Hepatocyte (in vitro differentiated cells): ENCODE measurements at regions not wholly inside any gene's neighbourhood (a gene's known extent, or its start where the extent isn't known, plus 50 kb on each side); places are given as distances from the start of the nearest gene placed in this dataset.

Source experiments
- DNase-seq: peaks from one replicate; pipeline ENCODE4 v3.0.0-alpha.2; 2016; ENCODE audit warnings: low spot score
- H2AFZ ChIP-seq: fragments of 200-600 bp; sonication (generic); 2 replicates; pipeline ENCODE4 v1.6.0; 2016; ENCODE audit warnings: antibody characterized with exemption, mild to moderate bottlenecking
- H3K27ac ChIP-seq: fragments of 200-600 bp; sonication (generic); 2 replicates; pipeline ENCODE4 v1.5.1; 2016; ENCODE audit warnings: mild to moderate bottlenecking
- H3K27me3 ChIP-seq: fragments of 200-600 bp; sonication (generic); 2 replicates; pipeline ENCODE4 v1.6.1; 2016
- H3K36me3 ChIP-seq: fragments of 200-600 bp; sonication (generic); replicated peaks from 2 replicates; pipeline ENCODE4 v1.5.1; 2016; ENCODE audit warnings: low read depth; ENCODE audit not compliant: insufficient read depth
- H3K4me1 ChIP-seq: fragments of 200-600 bp; sonication (generic); 2 replicates; pipeline ENCODE4 v1.5.1; 2016; ENCODE audit warnings: mild to moderate bottlenecking, moderate library complexity; ENCODE audit not compliant: insufficient read depth
- H3K4me2 ChIP-seq: fragments of 200-600 bp; sonication (generic); 2 replicates; pipeline ENCODE4 v1.6.0; 2016
- H3K4me3 ChIP-seq: fragments of 200-600 bp; sonication (generic); 2 replicates; pipeline ENCODE4 v1.5.1; 2016; ENCODE audit warnings: mild to moderate bottlenecking
- H3K79me2 ChIP-seq: fragments of 200-600 bp; sonication (generic); 2 replicates; pipeline ENCODE4 v1.6.0; 2017; ENCODE audit warnings: mild to moderate bottlenecking
- H3K9me2 ChIP-seq: fragments of 200-600 bp; sonication (generic); replicated peaks from 2 replicates; pipeline ENCODE4 v1.6.0; 2017; ENCODE audit warnings: mild to moderate bottlenecking; ENCODE audit not compliant: insufficient read depth
- H3K9me3 ChIP-seq: fragments of 200-600 bp; sonication (generic); 2 replicates; pipeline ENCODE4 v1.5.1; 2016; ENCODE audit warnings: low read depth, mild to moderate bottlenecking
- H4K20me1 ChIP-seq: fragments of 200-600 bp; sonication (generic); 2 replicates; pipeline ENCODE4 v1.6.0; 2016; ENCODE audit warnings: mild to moderate bottlenecking; ENCODE audit not compliant: insufficient read depth, poor library complexity, severe bottlenecking
- EZH2 ChIP-seq: fragments of 200-600 bp; sonication (generic); IDR thresholded peaks from 2 replicates; pipeline ENCODE4 v1.6.1; 2016; ENCODE audit warnings: antibody characterized with exemption, mild to moderate bottlenecking, borderline replicate concordance
- EZH2phosphoT487 ChIP-seq: fragments of 200-600 bp; sonication (generic); IDR thresholded peaks from one replicate; pipeline ENCODE4 v1.6.1; 2018; ENCODE audit warnings: antibody characterized with exemption, mild to moderate bottlenecking, low read depth, moderate library complexity; ENCODE audit not compliant: unreplicated experiment, severe bottlenecking
- WGBS: methylation state at CpG from one replicate; pipeline ENCODE4 v1.1.6; 2016; ENCODE audit warnings: low lambda C conversion rate; ENCODE audit errors: missing lambda C conversion rate; 5-methylcytosine and 5-hydroxymethylcytosine counted together
- TF ChIP-seq, protein P1 (sequence below): fragments of 200-600 bp; sonication (generic); IDR thresholded peaks from 2 replicates; pipeline ENCODE4 v1.5.1; 2016; ENCODE audit warnings: antibody characterized with exemption, mild to moderate bottlenecking; ENCODE audit not compliant: poor library complexity

DNA sequence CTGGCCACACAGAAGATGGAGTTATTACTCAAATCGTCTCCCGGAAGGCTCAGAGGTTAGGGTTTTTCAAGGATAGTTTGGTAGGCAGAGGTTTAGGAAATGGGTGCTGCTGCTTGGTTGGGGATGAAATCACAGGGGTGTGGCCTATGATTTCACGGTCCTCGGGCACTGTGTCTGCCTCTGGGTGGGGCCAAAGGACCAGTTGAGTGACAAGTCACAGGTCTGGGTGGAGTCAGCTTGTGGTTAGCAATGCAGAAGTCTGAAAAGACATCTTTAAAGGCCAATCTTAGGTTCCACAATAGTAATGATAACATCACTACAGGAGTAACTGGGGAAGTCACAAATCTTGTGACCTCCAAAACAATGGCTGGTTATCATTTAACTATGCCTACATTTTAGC, 387.8 kb downstream of the ZNF521 start:
- Histone ChIP-seq H3K4me2 (no peak overlapping the region), H3K9me2 (no peaks in the 10 kb centered on the region), H3K4me3 (no peak overlapping the region), H3K9me3 (no peaks in the 10 kb centered on the region), H3K79me2 (no peaks in the 10 kb centered on the region), H3K27me3 (no peaks in the 10 kb centered on the region), H3K27ac (no peak overlapping the region), H3K4me1 (no peaks in the 10 kb centered on the region), H2AFZ (no peak overlapping the region), H3K36me3 (no peaks in the 10 kb centered on the region), H4K20me1 (no peaks in the 10 kb centered on the region)
- TF ChIP-seq EZH2phosphoT487 (no peak), EZH2 (no peak)
- TF ChIP-seq, protein P1, sequence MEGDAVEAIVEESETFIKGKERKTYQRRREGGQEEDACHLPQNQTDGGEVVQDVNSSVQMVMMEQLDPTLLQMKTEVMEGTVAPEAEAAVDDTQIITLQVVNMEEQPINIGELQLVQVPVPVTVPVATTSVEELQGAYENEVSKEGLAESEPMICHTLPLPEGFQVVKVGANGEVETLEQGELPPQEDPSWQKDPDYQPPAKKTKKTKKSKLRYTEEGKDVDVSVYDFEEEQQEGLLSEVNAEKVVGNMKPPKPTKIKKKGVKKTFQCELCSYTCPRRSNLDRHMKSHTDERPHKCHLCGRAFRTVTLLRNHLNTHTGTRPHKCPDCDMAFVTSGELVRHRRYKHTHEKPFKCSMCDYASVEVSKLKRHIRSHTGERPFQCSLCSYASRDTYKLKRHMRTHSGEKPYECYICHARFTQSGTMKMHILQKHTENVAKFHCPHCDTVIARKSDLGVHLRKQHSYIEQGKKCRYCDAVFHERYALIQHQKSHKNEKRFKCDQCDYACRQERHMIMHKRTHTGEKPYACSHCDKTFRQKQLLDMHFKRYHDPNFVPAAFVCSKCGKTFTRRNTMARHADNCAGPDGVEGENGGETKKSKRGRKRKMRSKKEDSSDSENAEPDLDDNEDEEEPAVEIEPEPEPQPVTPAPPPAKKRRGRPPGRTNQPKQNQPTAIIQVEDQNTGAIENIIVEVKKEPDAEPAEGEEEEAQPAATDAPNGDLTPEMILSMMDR, result no peak
- WGBS, result 62% methylated on average over 4 of the region's 4 CpGs
- no peak for DNase-seq

DNA sequence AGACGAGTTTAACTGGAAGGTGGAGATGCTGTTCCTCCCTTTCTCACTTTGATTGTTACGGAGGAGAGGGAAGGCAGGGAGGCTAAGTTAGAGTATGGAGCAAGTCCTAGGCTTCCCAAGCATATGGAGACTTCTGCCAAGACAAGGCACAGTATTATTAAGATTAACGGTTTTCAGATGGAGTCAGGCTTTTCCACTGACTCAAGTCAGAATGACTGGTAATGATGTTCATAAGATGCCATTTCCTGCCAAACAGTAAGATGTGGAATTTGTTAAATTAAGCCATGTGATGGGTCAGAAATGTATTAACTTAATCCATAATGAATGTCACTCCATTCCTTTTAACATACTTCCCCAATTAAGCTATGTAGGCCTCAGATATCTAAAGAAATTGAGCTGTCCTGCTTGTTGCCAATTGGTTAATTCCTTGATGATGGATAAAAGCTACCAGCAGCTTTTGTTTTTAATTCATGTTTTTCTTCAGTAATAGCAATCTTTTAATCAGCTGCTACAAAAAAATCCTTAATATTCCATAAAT, 383.7 kb downstream of the ZNF521 start:
- Histone ChIP-seq H4K20me1 (no peaks in the 10 kb centered on the region), H3K36me3 (no peaks in the 10 kb centered on the region), H2AFZ (no peak overlapping the region), H3K27me3 (no peaks in the 10 kb centered on the region), H3K9me3 (no peaks in the 10 kb centered on the region), H3K4me2 (no peak overlapping the region), H3K27ac (no peak overlapping the region), H3K4me3 (no peak overlapping the region), H3K79me2 (no peaks in the 10 kb centered on the region), H3K4me1 (no peaks in the 10 kb centered on the region), H3K9me2 (no peaks in the 10 kb centered on the region)
- no peak for TF ChIP-seq EZH2phosphoT487
- no peak for TF ChIP-seq EZH2
- TF ChIP-seq, protein P1, result no peak
- DNase-seq, result no peak
- 82% methylated on average over 3 of the region's 3 CpGs for WGBS

DNA sequence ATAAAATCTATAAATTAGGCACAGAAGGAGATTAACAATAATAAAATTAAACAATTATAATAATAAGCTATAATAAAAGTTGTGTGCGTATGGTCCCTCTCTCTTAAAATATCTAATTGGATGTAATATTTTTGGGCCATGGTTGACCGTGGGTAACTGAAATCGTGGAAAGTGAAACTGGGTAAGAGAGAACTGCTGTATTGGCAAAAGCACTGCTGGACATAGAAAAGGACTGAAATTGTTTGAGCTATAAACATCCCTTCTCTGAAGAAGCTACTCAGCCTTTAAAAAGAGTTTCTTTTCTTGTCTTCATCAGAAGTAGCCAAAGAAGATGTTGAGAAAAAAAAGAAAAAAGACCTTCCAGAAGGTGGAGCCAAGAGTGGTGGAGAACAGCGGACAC, 379.4 kb downstream of the ZNF521 start:
- no peaks in the 10 kb centered on the region for H3K4me1 ChIP-seq
- no peak for DNase-seq
- H3K27ac ChIP-seq, result no peak overlapping the region
- H3K4me2 ChIP-seq, result no peak overlapping the region
- no peaks in the 10 kb centered on the region for H4K20me1 ChIP-seq
- TF ChIP-seq EZH2phosphoT487 (no peak), EZH2 (no peak)
- TF ChIP-seq, protein P1, result no peak
- H3K36me3 ChIP-seq, result no peaks in the 10 kb centered on the region
- H3K9me2 ChIP-seq, result no peaks in the 10 kb centered on the region
- H2AFZ ChIP-seq, result no peak overlapping the region
- H3K9me3 ChIP-seq, result no peaks in the 10 kb centered on the region
- WGBS, result 97% methylated on average over 4 of the region's 4 CpGs
- H3K27me3 ChIP-seq, result peaks cover 2% of the 10 kb centered on the region
- no peak overlapping the region for H3K4me3 ChIP-seq
- no peaks in the 10 kb centered on the region for H3K79me2 ChIP-seq

DNA sequence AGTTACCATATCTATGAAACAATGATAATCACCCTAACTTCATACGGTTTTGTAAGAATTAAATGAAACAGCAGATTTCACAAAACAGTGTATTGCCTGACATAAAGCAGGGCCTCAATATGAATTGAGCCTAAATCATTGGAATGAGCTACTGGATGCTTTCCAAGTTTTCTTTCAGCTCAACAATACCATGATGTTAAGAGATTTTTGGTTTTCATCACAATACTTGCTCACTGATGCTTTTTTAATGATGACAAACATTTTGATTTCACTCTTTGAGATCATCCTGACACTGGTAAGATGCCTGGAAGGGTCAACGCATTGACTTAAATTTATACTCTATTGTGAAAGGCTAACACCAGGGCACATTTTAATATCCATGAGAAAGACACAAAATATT, 377.5 kb downstream of the ZNF521 start:
- no peaks in the 10 kb centered on the region for H3K9me3 ChIP-seq
- no peak overlapping the region for H2AFZ ChIP-seq
- 77% methylated on average over 2 of the region's 2 CpGs for WGBS
- H3K4me3 ChIP-seq, result no peak overlapping the region
- no peaks in the 10 kb centered on the region for H3K9me2 ChIP-seq
- DNase-seq, result no peak
- TF ChIP-seq, protein P1, result no peak
- TF ChIP-seq EZH2phosphoT487 (no peak), EZH2 (no peak)
- H3K36me3 ChIP-seq, result no peaks in the 10 kb centered on the region
- no peak overlapping the region for H3K4me2 ChIP-seq
- H4K20me1 ChIP-seq, result no peaks in the 10 kb centered on the region
- H3K4me1 ChIP-seq, result no peaks in the 10 kb centered on the region
- H3K27ac ChIP-seq, result no peak overlapping the region
- H3K79me2 ChIP-seq, result no peaks in the 10 kb centered on the region
- H3K27me3 ChIP-seq, result peaks cover 14% of the 10 kb centered on the region
